ENCODE measurements at regions not wholly inside any gene's neighbourhood (a gene's known extent, or its start where the extent isn't known, plus 50 kb on each side); places are given as distances from the start of the nearest gene placed in this dataset.

- no peaks in the 10 kb centered on the region for H3K9me2 ChIP-seq (ENCODE audit: insufficient read depth)
- H2AFZ ChIP-seq = no peak overlapping the region
- no TSS peak for BruUV-seq (replicated peaks)
- no peak overlapping the region for H3K4me3 ChIP-seq
- H3K79me2 ChIP-seq (ENCODE audit: low read depth) = no peaks in the 10 kb centered on the region
- no peak for DNase-seq
- CTCF ChIA-PET = no interaction called here
- H3K36me3 ChIP-seq (ENCODE audit: low read depth) = no peaks in the 10 kb centered on the region
- TF ChIP-seq CTCF (conservative IDR thresholded peaks at IDR 0.05) (no peak), EZH2 (IDR thresholded peaks at IDR 0.05; ENCODE audit: low read depth) (no peak)
- no peaks in the 10 kb centered on the region for H4K20me1 ChIP-seq (ENCODE audit: insufficient read depth)
- H3K4me2 ChIP-seq = no peak overlapping the region
- peaks cover 64% of the 10 kb centered on the region for H3K27me3 ChIP-seq (ENCODE audit: insufficient read depth, low read depth)
- intact Hi-C loops (cut with micrococcal nuclease; ENCODE audit: unreplicated experiment) = no loop called here
- H3F3A ChIP-seq (ENCODE audit: insufficient read depth, low read depth) = no peaks in the 10 kb centered on the region
- POLR2A ChIA-PET (ENCODE audit: unreplicated experiment) = interaction anchor here (0.6 kb wide), 1 partner anchor 244 kb away, joined by 3 read pairs; no protein-coding TSS in a partner anchor
- no peak overlapping the region for H3K27ac ChIP-seq
- H3K9me3 ChIP-seq (ENCODE audit: insufficient read depth, low read depth) = no peaks in the 10 kb centered on the region
- no peaks in the 10 kb centered on the region for H3K4me1 ChIP-seq (replicated peaks; ENCODE audit: insufficient read depth)
Measured at GRCh38 chr2:236857246-236857645, 228.4 kb upstream of the COPS8 start.

- Histone ChIP-seq H3K4me3 (no peak overlapping the region), H3K9me3 (ENCODE audit: insufficient read depth, low read depth) (no peaks in the 10 kb centered on the region), H3K4me2 (no peak overlapping the region), H3K27me3 (ENCODE audit: insufficient read depth, low read depth) (peaks cover 63% of the 10 kb centered on the region), H4K20me1 (ENCODE audit: insufficient read depth) (no peaks in the 10 kb centered on the region), H3K9me2 (ENCODE audit: insufficient read depth) (no peaks in the 10 kb centered on the region), H3K36me3 (ENCODE audit: low read depth) (no peaks in the 10 kb centered on the region), H3K4me1 (replicated peaks; ENCODE audit: insufficient read depth) (no peaks in the 10 kb centered on the region), H3K27ac (no peak overlapping the region), H2AFZ (no peak overlapping the region), H3K79me2 (ENCODE audit: low read depth) (no peaks in the 10 kb centered on the region), H3F3A (ENCODE audit: insufficient read depth, low read depth) (no peaks in the 10 kb centered on the region)
- ChIA-PET POLR2A (ENCODE audit: unreplicated experiment) (interaction anchor here (0.6 kb wide), 1 partner anchor 244 kb away, joined by 3 read pairs; no protein-coding TSS in a partner anchor), CTCF (no interaction called here)
- TF ChIP-seq EZH2 (IDR thresholded peaks at IDR 0.05; ENCODE audit: low read depth) (no peak), CTCF (conservative IDR thresholded peaks at IDR 0.05) (no peak)
- intact Hi-C loops (cut with micrococcal nuclease; ENCODE audit: unreplicated experiment) = no loop called here
- no TSS peak for BruUV-seq (replicated peaks)
- no peak for DNase-seq
Measured at GRCh38 chr2:236857781-236858180, 227.9 kb upstream of the COPS8 start.

- Histone ChIP-seq H3K4me3 (no peak overlapping the region), H3F3A (ENCODE audit: insufficient read depth, low read depth) (no peaks in the 10 kb centered on the region), H3K9me2 (ENCODE audit: insufficient read depth) (no peaks in the 10 kb centered on the region), H3K4me1 (replicated peaks; ENCODE audit: insufficient read depth) (no peaks in the 10 kb centered on the region), H3K27ac (no peak overlapping the region), H3K27me3 (ENCODE audit: insufficient read depth, low read depth) (peaks cover 54% of the 10 kb centered on the region), H4K20me1 (ENCODE audit: insufficient read depth) (no peaks in the 10 kb centered on the region), H3K4me2 (no peak overlapping the region), H3K36me3 (ENCODE audit: low read depth) (no peaks in the 10 kb centered on the region), H3K79me2 (ENCODE audit: low read depth) (no peaks in the 10 kb centered on the region), H2AFZ (no peak overlapping the region), H3K9me3 (ENCODE audit: insufficient read depth, low read depth) (no peaks in the 10 kb centered on the region)
- POLR2A ChIA-PET (ENCODE audit: unreplicated experiment) = interaction anchor here (0.7 kb wide), 1 partner anchor 1139 kb away, joined by 3 read pairs; no protein-coding TSS in a partner anchor
- BruUV-seq (replicated peaks) = no TSS peak
- no peak for DNase-seq
- CTCF ChIA-PET = no interaction called here
- TF ChIP-seq CTCF (conservative IDR thresholded peaks at IDR 0.05) = no peak
- no peak for TF ChIP-seq EZH2 (IDR thresholded peaks at IDR 0.05; ENCODE audit: low read depth)
- intact Hi-C loops (cut with micrococcal nuclease; ENCODE audit: unreplicated experiment) = no loop called here
Measured at GRCh38 chr2:236858661-236859060, 227.0 kb upstream of the COPS8 start.
